Spleen (tissue), 7 donors: ENCODE measurements at regions not wholly inside any gene's neighbourhood (a gene's known extent, or its start where the extent isn't known, plus 50 kb on each side); places are given as distances from the start of the nearest gene placed in this dataset.

Experiments
- CTCF ChIP-seq, 11 experiments: fragments of 200-600 bp in 7 of 11; fragments of 450-650 bp in 4 of 11; sonication (generic) in 4 of 11; IDR thresholded peaks in 8 of 11; conservative IDR thresholded peaks in 3 of 11; 1 replicate in 7 of 11; 2 replicates in 4 of 11; pipeline versions ENCODE4 v1.4.0 to v1.8.0; 2016 to 2021; ENCODE audit warnings: antibody characterized with exemption in 11 of 11, inconsistent platforms in 4 of 11, mild to moderate bottlenecking in 1 of 11
- POLR2A ChIP-seq, 3 donors: fragments of 450-650 bp; IDR thresholded peaks; one replicate each; pipeline ENCODE4 v1.5.1; 2017; ENCODE audit warnings: antibody characterized with exemption in 3 of 3, mild to moderate bottlenecking in 1 of 3
- POLR2AphosphoS5 ChIP-seq, 3 donors: sonication (generic); formaldehyde crosslinking; IDR thresholded peaks; one replicate each; pipeline ENCODE4 v1.5.1; 2017; ENCODE audit warnings: antibody characterized with exemption in 3 of 3
- donor health status: DM: no; HTN: no; CAD: no; lungs with moderate emphysema.
- donor health status: DM: no; HTN: no; CAD: no.
- donor health status: DM: no; HTN: no; CAD: no.

GRCh38 chr4:17236686-17237085 is 275.2 kb downstream of the QDPR start:
- TF ChIP-seq CTCF (IDR thresholded peaks at IDR 0.05 in 8 of 11, conservative IDR thresholded peaks at IDR 0.05 in 3 of 11) (no peak), POLR2A (IDR thresholded peaks at IDR 0.05) (no peak), POLR2AphosphoS5 (IDR thresholded peaks at IDR 0.05) (no peak)
